ENCODE measurements at regions not wholly inside any gene's neighbourhood (a gene's known extent, or its start where the extent isn't known, plus 50 kb on each side); places are given as distances from the start of the nearest gene placed in this dataset.

GRCh38 chr10:120966657-120967045 is 115.5 kb downstream of the WDR11 start:
- Histone ChIP-seq H3K4me3 (no peak overlapping the region), H3K27me3 (no peaks in the 10 kb centered on the region), H3K9me3 (no peaks in the 10 kb centered on the region), H3K36me3 (no peaks in the 10 kb centered on the region), H3K27ac (no peak overlapping the region), H3K4me1 (no peaks in the 10 kb centered on the region)
- intact Hi-C loops (cut with DNase I), result no loop called here
- no peak for TF ChIP-seq CTCF (IDR thresholded peaks at IDR 0.05)
- WGBS, 2 donors, result 78 to 79% methylated on average over 6 of the region's 6 CpGs
- DNase-seq (no peak), FAIRE-seq (no peak), ATAC-seq (no peak)

GRCh38 chr10:120969219-120969645 is 118.1 kb downstream of the WDR11 start:
- H3K4me3 ChIP-seq, result no peak overlapping the region
- no peaks in the 10 kb centered on the region for H3K36me3 ChIP-seq
- no peak for FAIRE-seq
- no peaks in the 10 kb centered on the region for H3K9me3 ChIP-seq
- no peaks in the 10 kb centered on the region for H3K4me1 ChIP-seq
- intact Hi-C loops (cut with DNase I), result no loop called here
- no peak overlapping the region for H3K27ac ChIP-seq
- DNase-seq, result no peak
- 63% methylated on average over 5 of the region's 5 CpGs for WGBS, 2 donors
- no peak for TF ChIP-seq CTCF (IDR thresholded peaks at IDR 0.05)
- H3K27me3 ChIP-seq, result no peaks in the 10 kb centered on the region
- ATAC-seq, result no peak

GRCh38 chr10:120970595-120971529 is 119.7 kb downstream of the WDR11 start:
- H3K4me3 ChIP-seq, result no peak overlapping the region
- H3K27ac ChIP-seq, result peak overlapping the region in 3 of 4 donors; percentile 23 to 48 (median 34)
- no peaks in the 10 kb centered on the region for H3K4me1 ChIP-seq
- intact Hi-C loops (cut with DNase I), result no loop called here
- H3K9me3 ChIP-seq, result no peaks in the 10 kb centered on the region
- DNase-seq (no peak), FAIRE-seq (no peak), ATAC-seq (peak in 2 of 4 donors; percentile 60 to 67)
- TF ChIP-seq CTCF (IDR thresholded peaks at IDR 0.05), result no peak
- no peaks in the 10 kb centered on the region for H3K27me3 ChIP-seq
- H3K36me3 ChIP-seq, result no peaks in the 10 kb centered on the region
- WGBS, 2 donors, result 26 to 28% methylated on average over 9 of the region's 9 CpGs

- ATAC-seq (no peak), FAIRE-seq (no peak), DNase-seq (no peak)
- Histone ChIP-seq H3K27ac (peak overlapping the region in 1 of 4 donors; percentile 3), H3K9me3 (no peaks in the 10 kb centered on the region), H3K4me3 (no peak overlapping the region), H3K4me1 (no peaks in the 10 kb centered on the region), H3K36me3 (no peaks in the 10 kb centered on the region), H3K27me3 (peaks cover 0 to 2% (median 0%) of the 10 kb centered on the region in 4 donors)
- no peak for TF ChIP-seq CTCF (IDR thresholded peaks at IDR 0.05)
- intact Hi-C loops (cut with DNase I), result no loop called here
- WGBS, 2 donors, result 20 to 36% methylated on average over 2 of the region's 2 CpGs
Measured at GRCh38 chr10:120971671-120972070, 120.5 kb downstream of the WDR11 start.

- Histone ChIP-seq H3K4me3 (no peak overlapping the region), H3K27ac (no peak overlapping the region), H3K4me1 (no peaks in the 10 kb centered on the region), H3K9me3 (no peaks in the 10 kb centered on the region), H3K36me3 (no peaks in the 10 kb centered on the region), H3K27me3 (peaks cover 0 to 3% (median 0%) of the 10 kb centered on the region in 4 donors)
- TF ChIP-seq CTCF (IDR thresholded peaks at IDR 0.05), result no peak
- DNase-seq, result no peak
- intact Hi-C loops (cut with DNase I), result no loop called here
- FAIRE-seq, result no peak
- 63 to 81% methylated on average over 2 of the region's 2 CpGs for WGBS, 2 donors
- no peak for ATAC-seq
Measured at GRCh38 chr10:120972259-120972658, 121.1 kb downstream of the WDR11 start.
